HL-60 (cell line): ENCODE measurements at regions not wholly inside any gene's neighbourhood (a gene's known extent, or its start where the extent isn't known, plus 50 kb on each side); places are given as distances from the start of the nearest gene placed in this dataset.

ENCODE experiments used
- DNase-seq, 2 experiments: peaks; one replicate each; pipeline ENCODE4 v3.0.0-alpha.2; 2010 to 2020; ENCODE audit warnings: low read depth in 1 of 2, low spot score in 1 of 2
- H3K27ac ChIP-seq: fragments of 250-450 bp; sonication (Bioruptor Pico); replicated peaks from 2 replicates; pipeline ENCODE4 v1.5.1; 2020; ENCODE audit warnings: mild to moderate bottlenecking, moderate library complexity
- H3K27me3 ChIP-seq: fragments of 250-450 bp; sonication (Bioruptor Pico); 2 replicates; pipeline ENCODE4 v1.5.1; 2021; ENCODE audit warnings: mild to moderate bottlenecking, moderate library complexity; ENCODE audit not compliant: insufficient read depth, poor library complexity, severe bottlenecking
- H3K4me3 ChIP-seq: replicated peaks from 2 replicates; pipeline ENCODE4 v1.5.1; 2011; ENCODE audit warnings: mild to moderate bottlenecking, control low read depth, low read length; ENCODE audit not compliant: insufficient read depth
- GABPA ChIP-seq: IDR thresholded peaks from 2 replicates; pipeline ENCODE4 v1.6.1; 2012; ENCODE audit warnings: low read depth
- POLR2AphosphoS5 ChIP-seq: IDR thresholded peaks from 2 replicates; pipeline ENCODE4 v1.6.1; 2012; ENCODE audit warnings: low read depth
- SPI1 ChIP-seq: IDR thresholded peaks from 2 replicates; pipeline ENCODE4 v1.6.1; 2012; ENCODE audit warnings: low read depth, mild to moderate bottlenecking, borderline replicate concordance
- TF ChIP-seq, protein P1 (sequence below): IDR thresholded peaks from one replicate; pipeline ENCODE4 v1.5.1; 2011; ENCODE audit warnings: low read length, control low read depth, inconsistent platforms; ENCODE audit not compliant: insufficient read depth
- TF ChIP-seq, protein P2 (sequence below): IDR thresholded peaks from 2 replicates; pipeline ENCODE4 v1.6.1; 2012; ENCODE audit warnings: low read depth; ENCODE audit not compliant: insufficient replicate concordance

DNA sequence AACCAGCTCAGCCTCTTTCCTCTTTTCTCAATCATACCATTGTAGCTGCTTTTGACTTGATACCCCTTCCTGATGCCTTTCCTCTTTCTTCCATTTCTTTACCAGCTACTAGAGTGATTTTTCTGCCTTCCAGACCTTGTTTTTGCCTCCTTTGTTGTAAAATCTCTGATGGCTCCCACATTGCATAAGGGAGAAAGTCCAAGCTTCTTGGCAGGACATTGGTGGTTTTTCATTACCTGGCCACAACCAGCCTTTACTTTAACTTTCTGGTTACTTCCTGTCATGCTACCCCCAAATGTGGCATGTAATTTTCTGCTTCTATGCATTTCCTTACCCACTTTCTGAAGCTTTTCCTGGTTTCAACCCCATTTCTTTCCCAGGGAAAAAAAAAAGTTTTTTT lies 452.5 kb downstream of the TMEM38B start:
- Histone ChIP-seq H3K4me3 (no peak overlapping the region), H3K27me3 (no peaks in the 10 kb centered on the region), H3K27ac (no peak overlapping the region)
- TF ChIP-seq, protein P1, sequence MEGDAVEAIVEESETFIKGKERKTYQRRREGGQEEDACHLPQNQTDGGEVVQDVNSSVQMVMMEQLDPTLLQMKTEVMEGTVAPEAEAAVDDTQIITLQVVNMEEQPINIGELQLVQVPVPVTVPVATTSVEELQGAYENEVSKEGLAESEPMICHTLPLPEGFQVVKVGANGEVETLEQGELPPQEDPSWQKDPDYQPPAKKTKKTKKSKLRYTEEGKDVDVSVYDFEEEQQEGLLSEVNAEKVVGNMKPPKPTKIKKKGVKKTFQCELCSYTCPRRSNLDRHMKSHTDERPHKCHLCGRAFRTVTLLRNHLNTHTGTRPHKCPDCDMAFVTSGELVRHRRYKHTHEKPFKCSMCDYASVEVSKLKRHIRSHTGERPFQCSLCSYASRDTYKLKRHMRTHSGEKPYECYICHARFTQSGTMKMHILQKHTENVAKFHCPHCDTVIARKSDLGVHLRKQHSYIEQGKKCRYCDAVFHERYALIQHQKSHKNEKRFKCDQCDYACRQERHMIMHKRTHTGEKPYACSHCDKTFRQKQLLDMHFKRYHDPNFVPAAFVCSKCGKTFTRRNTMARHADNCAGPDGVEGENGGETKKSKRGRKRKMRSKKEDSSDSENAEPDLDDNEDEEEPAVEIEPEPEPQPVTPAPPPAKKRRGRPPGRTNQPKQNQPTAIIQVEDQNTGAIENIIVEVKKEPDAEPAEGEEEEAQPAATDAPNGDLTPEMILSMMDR = no peak
- TF ChIP-seq, protein P2, sequence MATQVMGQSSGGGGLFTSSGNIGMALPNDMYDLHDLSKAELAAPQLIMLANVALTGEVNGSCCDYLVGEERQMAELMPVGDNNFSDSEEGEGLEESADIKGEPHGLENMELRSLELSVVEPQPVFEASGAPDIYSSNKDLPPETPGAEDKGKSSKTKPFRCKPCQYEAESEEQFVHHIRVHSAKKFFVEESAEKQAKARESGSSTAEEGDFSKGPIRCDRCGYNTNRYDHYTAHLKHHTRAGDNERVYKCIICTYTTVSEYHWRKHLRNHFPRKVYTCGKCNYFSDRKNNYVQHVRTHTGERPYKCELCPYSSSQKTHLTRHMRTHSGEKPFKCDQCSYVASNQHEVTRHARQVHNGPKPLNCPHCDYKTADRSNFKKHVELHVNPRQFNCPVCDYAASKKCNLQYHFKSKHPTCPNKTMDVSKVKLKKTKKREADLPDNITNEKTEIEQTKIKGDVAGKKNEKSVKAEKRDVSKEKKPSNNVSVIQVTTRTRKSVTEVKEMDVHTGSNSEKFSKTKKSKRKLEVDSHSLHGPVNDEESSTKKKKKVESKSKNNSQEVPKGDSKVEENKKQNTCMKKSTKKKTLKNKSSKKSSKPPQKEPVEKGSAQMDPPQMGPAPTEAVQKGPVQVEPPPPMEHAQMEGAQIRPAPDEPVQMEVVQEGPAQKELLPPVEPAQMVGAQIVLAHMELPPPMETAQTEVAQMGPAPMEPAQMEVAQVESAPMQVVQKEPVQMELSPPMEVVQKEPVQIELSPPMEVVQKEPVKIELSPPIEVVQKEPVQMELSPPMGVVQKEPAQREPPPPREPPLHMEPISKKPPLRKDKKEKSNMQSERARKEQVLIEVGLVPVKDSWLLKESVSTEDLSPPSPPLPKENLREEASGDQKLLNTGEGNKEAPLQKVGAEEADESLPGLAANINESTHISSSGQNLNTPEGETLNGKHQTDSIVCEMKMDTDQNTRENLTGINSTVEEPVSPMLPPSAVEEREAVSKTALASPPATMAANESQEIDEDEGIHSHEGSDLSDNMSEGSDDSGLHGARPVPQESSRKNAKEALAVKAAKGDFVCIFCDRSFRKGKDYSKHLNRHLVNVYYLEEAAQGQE = no peak
- TF ChIP-seq POLR2AphosphoS5 (no peak), GABPA (no peak), SPI1 (no peak)
- no peak for DNase-seq

DNA sequence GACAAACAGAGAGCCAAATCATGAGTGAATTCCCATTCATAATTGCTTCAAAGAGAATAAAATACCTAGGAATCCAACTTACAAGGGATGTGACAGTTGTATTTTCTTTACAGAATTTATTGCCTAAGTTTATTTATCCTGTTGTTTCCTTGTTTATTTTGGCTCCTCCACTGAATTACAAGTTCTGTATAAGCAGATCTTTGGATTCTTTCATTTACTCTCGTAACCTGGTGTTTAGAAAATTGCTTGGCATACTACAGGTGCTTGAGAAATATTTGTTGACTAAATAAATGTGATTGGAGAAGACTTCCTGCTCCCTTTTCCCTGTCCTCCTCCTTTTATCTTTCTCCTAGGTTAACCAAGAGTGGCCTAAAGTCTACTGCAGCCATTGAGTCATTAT lies 455.6 kb downstream of the TMEM38B start:
- H3K27me3 ChIP-seq = no peaks in the 10 kb centered on the region
- H3K27ac ChIP-seq = no peak overlapping the region
- DNase-seq = no peak
- no peak overlapping the region for H3K4me3 ChIP-seq
- TF ChIP-seq, protein P2 = no peak
- TF ChIP-seq POLR2AphosphoS5 (no peak), SPI1 (no peak), GABPA (no peak)
- TF ChIP-seq, protein P1 = no peak

DNA sequence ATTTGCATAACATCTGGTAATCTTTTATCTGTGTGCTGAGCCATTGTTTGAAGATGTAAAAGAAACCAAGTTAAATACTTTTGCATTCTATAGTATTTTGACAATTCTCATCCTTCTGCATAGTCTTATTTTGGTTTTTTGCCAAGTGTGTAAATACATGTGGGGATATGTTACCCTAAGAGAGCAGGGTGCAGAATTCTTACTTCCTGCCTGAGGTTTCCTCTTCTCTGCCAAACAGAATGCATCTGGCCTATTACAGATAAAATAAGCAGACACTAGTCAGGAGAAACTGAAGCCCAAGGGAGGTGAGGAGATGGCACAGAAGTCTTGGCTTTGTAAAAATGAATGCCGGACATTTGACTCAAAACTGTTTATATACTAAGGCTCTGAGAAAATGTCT lies 462.1 kb downstream of the TMEM38B start:
- Histone ChIP-seq H3K27ac (no peak overlapping the region), H3K27me3 (no peaks in the 10 kb centered on the region), H3K4me3 (no peak overlapping the region)
- DNase-seq = no peak
- TF ChIP-seq POLR2AphosphoS5 (no peak), SPI1 (no peak), GABPA (no peak)
- TF ChIP-seq, protein P1 = no peak
- TF ChIP-seq, protein P2 = no peak
